Gastroesophageal sphincter (tissue), 3 donors: ENCODE measurements at regions not wholly inside any gene's neighbourhood (a gene's known extent, or its start where the extent isn't known, plus 50 kb on each side); places are given as distances from the start of the nearest gene placed in this dataset.

Experiments used
- POLR2AphosphoS5 ChIP-seq: sonication (generic); formaldehyde crosslinking; IDR thresholded peaks from one replicate; pipeline ENCODE4 v1.6.1; 2017; ENCODE audit warnings: antibody characterized with exemption
- TF ChIP-seq, protein P1 (sequence below), 4 experiments: fragments of 200-600 bp in 2 of 4; fragments of 450-650 bp in 2 of 4; sonication (generic) in 1 of 4; IDR thresholded peaks; one replicate each; pipeline ENCODE4 v1.5.1; 2017 to 2019; ENCODE audit warnings: antibody characterized with exemption in 4 of 4, mild to moderate bottlenecking in 2 of 4, moderate library complexity in 2 of 4

DNA sequence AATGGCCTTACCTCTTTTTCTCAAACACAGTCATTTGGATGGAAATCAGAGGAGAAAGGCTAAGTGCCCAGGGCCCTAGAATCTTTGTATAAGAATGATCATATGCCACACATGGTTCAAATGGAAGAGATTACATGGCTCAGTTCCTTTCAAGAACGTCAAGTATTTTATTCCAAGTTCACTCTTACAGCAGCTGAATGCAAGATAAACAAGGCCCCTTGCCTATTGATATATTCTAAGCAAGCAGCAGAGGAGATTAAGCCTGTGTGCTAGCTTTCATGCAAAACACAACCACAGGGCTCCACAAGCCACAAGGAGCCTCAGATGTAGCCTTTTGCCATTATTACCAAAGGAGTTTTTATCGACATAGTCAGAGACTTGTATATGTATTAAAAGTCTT is 55.3 kb upstream of the SLCO6A1 start:
- TF ChIP-seq, protein P1, sequence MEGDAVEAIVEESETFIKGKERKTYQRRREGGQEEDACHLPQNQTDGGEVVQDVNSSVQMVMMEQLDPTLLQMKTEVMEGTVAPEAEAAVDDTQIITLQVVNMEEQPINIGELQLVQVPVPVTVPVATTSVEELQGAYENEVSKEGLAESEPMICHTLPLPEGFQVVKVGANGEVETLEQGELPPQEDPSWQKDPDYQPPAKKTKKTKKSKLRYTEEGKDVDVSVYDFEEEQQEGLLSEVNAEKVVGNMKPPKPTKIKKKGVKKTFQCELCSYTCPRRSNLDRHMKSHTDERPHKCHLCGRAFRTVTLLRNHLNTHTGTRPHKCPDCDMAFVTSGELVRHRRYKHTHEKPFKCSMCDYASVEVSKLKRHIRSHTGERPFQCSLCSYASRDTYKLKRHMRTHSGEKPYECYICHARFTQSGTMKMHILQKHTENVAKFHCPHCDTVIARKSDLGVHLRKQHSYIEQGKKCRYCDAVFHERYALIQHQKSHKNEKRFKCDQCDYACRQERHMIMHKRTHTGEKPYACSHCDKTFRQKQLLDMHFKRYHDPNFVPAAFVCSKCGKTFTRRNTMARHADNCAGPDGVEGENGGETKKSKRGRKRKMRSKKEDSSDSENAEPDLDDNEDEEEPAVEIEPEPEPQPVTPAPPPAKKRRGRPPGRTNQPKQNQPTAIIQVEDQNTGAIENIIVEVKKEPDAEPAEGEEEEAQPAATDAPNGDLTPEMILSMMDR (IDR thresholded peaks at IDR 0.05), result no peak
- TF ChIP-seq POLR2AphosphoS5, result no peak
